ENCODE measurements at regions not wholly inside any gene's neighbourhood (a gene's known extent, or its start where the extent isn't known, plus 50 kb on each side); places are given as distances from the start of the nearest gene placed in this dataset.
"Not testable (repeated sequence)": the region's sequence is repeated elsewhere in the genome, so short reads cannot be mapped to it uniquely, and the experiment has no call there.

DNA sequence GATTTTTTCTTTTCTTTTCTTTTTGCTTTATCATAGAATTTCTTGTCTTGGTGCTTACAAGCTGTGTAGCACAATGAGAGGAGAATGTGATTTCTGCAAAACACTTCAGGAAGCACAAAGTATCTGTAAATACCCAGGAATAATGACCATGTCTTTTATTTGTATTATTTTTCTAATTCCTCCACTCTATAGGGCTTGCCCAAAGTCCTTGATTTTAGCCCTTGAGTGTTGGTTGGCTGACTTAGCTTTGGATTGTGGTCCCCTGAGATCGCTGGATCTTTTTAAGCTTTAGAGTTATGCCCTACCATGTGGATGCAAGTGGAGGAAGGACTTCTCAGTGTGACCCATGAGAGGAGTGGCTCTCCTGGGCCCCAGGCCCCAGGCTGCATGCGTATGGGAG lies 52.2 kb downstream of the HOXC4 start:
- not testable (repeated sequence) for DNase-seq, H3K27ac Mint-ChIP-seq, H3K4me1 Mint-ChIP-seq, H3K4me3 Mint-ChIP-seq, H3K9me3 Mint-ChIP-seq, H3K36me3 Mint-ChIP-seq
- peaks cover 9 to 12% (median 10%) of the 10 kb centered on the region in 3 donors for H3K27me3 Mint-ChIP-seq (ENCODE audit: low read depth in 3 of 3)

GRCh38 chr12:54106252-54106651 lies 52.6 kb downstream of the HOXC4 start:
- not testable (repeated sequence) for H3K4me1 Mint-ChIP-seq, DNase-seq, H3K27ac Mint-ChIP-seq, H3K9me3 Mint-ChIP-seq, H3K4me3 Mint-ChIP-seq, H3K36me3 Mint-ChIP-seq
- H3K27me3 Mint-ChIP-seq (ENCODE audit: low read depth in 3 of 3): peaks cover 10 to 12% (median 10%) of the 10 kb centered on the region in 3 donors

GRCh38 chr12:54106803-54107579 lies 53.4 kb downstream of the HOXC4 start:
- not testable (repeated sequence) for DNase-seq, H3K4me1 Mint-ChIP-seq, H3K9me3 Mint-ChIP-seq, H3K4me3 Mint-ChIP-seq, H3K27ac Mint-ChIP-seq, H3K36me3 Mint-ChIP-seq
- H3K27me3 Mint-ChIP-seq (ENCODE audit: low read depth in 3 of 3): peaks cover 10 to 12% (median 11%) of the 10 kb centered on the region in 3 donors

DNA sequence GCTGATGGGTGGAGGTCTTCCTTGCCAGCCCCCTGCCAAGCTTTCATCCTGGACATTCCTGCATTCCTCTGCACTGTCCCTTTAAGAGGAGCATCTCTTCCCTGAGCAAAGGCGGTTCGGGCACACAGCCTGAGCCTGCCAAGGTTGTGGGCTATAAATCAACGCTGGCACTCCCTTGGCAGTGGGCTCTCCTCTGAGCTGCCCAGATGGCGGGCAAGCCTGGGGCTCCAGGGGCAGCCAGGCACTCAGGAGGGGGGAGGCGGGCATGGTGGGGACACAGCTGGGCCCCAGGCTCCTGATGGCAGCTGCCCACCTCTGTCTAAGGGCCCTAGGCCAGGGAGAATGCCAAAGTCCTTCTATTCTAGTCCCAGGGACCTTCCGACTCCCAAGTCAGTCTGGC lies 58.7 kb downstream of the HOXC4 start:
- not testable (repeated sequence) for DNase-seq; H3K4me3 Mint-ChIP-seq; H3K27ac Mint-ChIP-seq; H3K4me1 Mint-ChIP-seq; H3K36me3 Mint-ChIP-seq; H3K27me3 Mint-ChIP-seq (ENCODE audit: low read depth in 3 of 3); H3K9me3 Mint-ChIP-seq

GRCh38 chr12:54116055-54116454 lies 62.4 kb downstream of the HOXC4 start:
- not testable (repeated sequence) for DNase-seq; H3K36me3 Mint-ChIP-seq; H3K4me3 Mint-ChIP-seq; H3K9me3 Mint-ChIP-seq; H3K27me3 Mint-ChIP-seq (ENCODE audit: low read depth in 3 of 3); H3K27ac Mint-ChIP-seq; H3K4me1 Mint-ChIP-seq

- not testable (repeated sequence) for DNase-seq, H3K4me3 Mint-ChIP-seq, H3K27ac Mint-ChIP-seq, H3K36me3 Mint-ChIP-seq, H3K9me3 Mint-ChIP-seq, H3K4me1 Mint-ChIP-seq
- peaks cover 4 to 12% (median 7%) of the 10 kb centered on the region in 3 donors for H3K27me3 Mint-ChIP-seq (ENCODE audit: low read depth in 3 of 3)
Observed at GRCh38 chr12:54117392-54117791, 63.8 kb downstream of the HOXC4 start.

- H3K4me3 Mint-ChIP-seq, H3K36me3 Mint-ChIP-seq, H3K4me1 Mint-ChIP-seq, H3K27ac Mint-ChIP-seq, DNase-seq, H3K9me3 Mint-ChIP-seq: not testable (repeated sequence)
- H3K27me3 Mint-ChIP-seq (ENCODE audit: low read depth in 3 of 3): peaks cover 8 to 17% (median 10%) of the 10 kb centered on the region in 3 donors
Observed at GRCh38 chr12:54119082-54119481, 65.4 kb downstream of the HOXC4 start.

- H3K9me3 Mint-ChIP-seq, H3K4me3 Mint-ChIP-seq, H3K27ac Mint-ChIP-seq, DNase-seq, H3K36me3 Mint-ChIP-seq: not testable (repeated sequence)
- Mint-ChIP-seq H3K4me1 (peaks cover 14% of the 10 kb centered on the region in 2 donors), H3K27me3 (ENCODE audit: low read depth in 3 of 3) (peaks cover 18 to 33% (median 29%) of the 10 kb centered on the region in 3 donors)
Observed at GRCh38 chr12:54123981-54124380, 64.8 kb downstream of the SMUG1 start.

DNA sequence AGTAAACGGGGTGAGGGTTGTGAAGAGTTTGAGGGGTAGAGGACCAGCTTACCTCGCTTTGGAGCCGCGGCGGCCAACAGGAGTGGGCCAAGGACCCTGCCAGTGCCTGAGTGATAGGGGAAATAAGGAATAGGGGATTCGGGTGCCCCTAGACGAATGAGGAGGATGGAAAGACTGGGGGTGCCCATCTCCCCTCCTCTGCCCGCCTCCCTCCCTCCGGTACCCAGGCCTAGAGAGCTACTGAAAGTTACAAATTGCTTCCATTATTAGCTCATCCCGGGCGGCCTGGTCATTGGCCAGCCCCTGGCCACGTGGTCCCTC lies 63.1 kb downstream of the SMUG1 start:
- not testable (repeated sequence) for H3K9me3 Mint-ChIP-seq, H3K27ac Mint-ChIP-seq, H3K36me3 Mint-ChIP-seq, DNase-seq
- Mint-ChIP-seq H3K4me1 (peaks cover 14% of the 10 kb centered on the region in 2 donors), H3K4me3 (peak overlapping the region; percentile 42 to 78 (median 60)), H3K27me3 (ENCODE audit: low read depth in 3 of 3) (peaks cover 19 to 34% (median 31%) of the 10 kb centered on the region in 3 donors)

GRCh38 chr12:54126029-54126695 lies 62.6 kb downstream of the SMUG1 start:
- Mint-ChIP-seq H3K4me3 (peak overlapping the region in 4 of 5 donors; percentile 25 to 61 (median 52)), H3K9me3 (no peaks in the 10 kb centered on the region)

GRCh38 chr12:54126696-54127537 lies 61.9 kb downstream of the SMUG1 start:
- H3K4me3 Mint-ChIP-seq: peak overlapping the region in 3 of 5 donors; percentile 14 to 46 (median 38)
- no peaks in the 10 kb centered on the region for H3K9me3 Mint-ChIP-seq
- no peak for DNase-seq
- peaks cover 17 to 38% (median 24%) of the 10 kb centered on the region in 3 donors for H3K27me3 Mint-ChIP-seq (ENCODE audit: low read depth in 3 of 3)
- peaks cover 0 to 7% (median 0%) of the 10 kb centered on the region in 3 donors for H3K36me3 Mint-ChIP-seq
- no peak overlapping the region for H3K27ac Mint-ChIP-seq
- H3K4me1 Mint-ChIP-seq: peaks cover 14% of the 10 kb centered on the region in 2 donors

More at GRCh38 chr12:54126029-54126695, 62.6 kb downstream of the SMUG1 start:
- Mint-ChIP-seq H3K27ac (no peak overlapping the region), H3K27me3 (ENCODE audit: low read depth in 3 of 3) (peaks cover 19 to 36% (median 29%) of the 10 kb centered on the region in 3 donors), H3K36me3 (peaks cover 0 to 7% (median 0%) of the 10 kb centered on the region in 3 donors), H3K4me1 (peaks cover 14% of the 10 kb centered on the region in 2 donors)
- no peak for DNase-seq

DNA sequence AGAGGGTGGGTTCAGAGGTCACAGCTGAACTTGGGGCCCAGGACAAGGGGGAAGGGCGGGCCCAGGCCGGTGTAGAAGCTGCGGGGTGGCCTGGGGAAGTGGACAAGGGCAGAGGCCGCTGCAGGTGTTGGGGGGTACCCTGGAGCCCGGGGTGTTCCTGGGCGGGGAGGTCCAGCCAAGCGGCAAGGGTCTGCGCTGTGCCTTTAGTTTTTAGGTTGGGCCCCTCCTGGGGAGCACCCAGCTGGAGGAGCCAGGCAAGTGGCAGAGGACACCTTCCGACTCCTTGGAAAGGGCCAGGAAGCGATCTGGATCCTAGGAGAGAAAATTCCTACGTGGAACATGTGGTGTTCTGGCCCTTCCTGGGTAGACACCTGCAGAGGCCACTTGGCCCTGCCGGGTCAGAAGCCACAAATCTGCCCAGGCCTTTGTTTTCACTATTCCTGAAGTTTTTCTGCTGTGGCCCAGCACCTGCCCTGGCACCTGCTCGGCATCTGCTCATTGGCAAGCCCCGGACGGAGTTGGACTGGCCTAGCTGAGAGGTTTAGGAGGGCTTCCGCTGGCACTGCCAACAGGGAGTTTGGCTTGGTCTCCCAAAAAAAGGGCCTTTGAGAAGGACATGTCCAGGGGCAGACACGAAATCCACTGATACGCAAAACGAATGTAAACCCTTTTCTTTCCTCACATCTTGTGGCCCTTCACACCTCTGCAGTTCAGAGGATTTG lies 61.1 kb downstream of the SMUG1 start:
- no peak for DNase-seq
- no peak overlapping the region for H3K27ac Mint-ChIP-seq
- peaks cover 0 to 10% (median 3%) of the 10 kb centered on the region in 3 donors for H3K36me3 Mint-ChIP-seq
- peaks cover 13 to 38% (median 24%) of the 10 kb centered on the region in 3 donors for H3K27me3 Mint-ChIP-seq (ENCODE audit: low read depth in 3 of 3)
- H3K4me1 Mint-ChIP-seq: peaks cover 14% of the 10 kb centered on the region in 2 donors
- no peaks in the 10 kb centered on the region for H3K9me3 Mint-ChIP-seq
- H3K4me3 Mint-ChIP-seq: no peak overlapping the region

- H3K4me3 Mint-ChIP-seq: no peak overlapping the region
Observed at GRCh38 chr12:54128416-54128815, 60.4 kb downstream of the SMUG1 start.

More at GRCh38 chr12:54128416-54128815, 60.4 kb downstream of the SMUG1 start:
- no peak for DNase-seq
- Mint-ChIP-seq H3K27ac (no peak overlapping the region), H3K4me1 (peaks cover 14% of the 10 kb centered on the region in 2 donors), H3K9me3 (no peaks in the 10 kb centered on the region), H3K27me3 (ENCODE audit: low read depth in 3 of 3) (peaks cover 12 to 42% (median 24%) of the 10 kb centered on the region in 3 donors), H3K36me3 (peaks cover 0 to 10% (median 3%) of the 10 kb centered on the region in 3 donors)

Measured in immature natural killer cell (primary cell).